IMR-90 (cell line): ENCODE measurements at regions not wholly inside any gene's neighbourhood (a gene's known extent, or its start where the extent isn't known, plus 50 kb on each side); places are given as distances from the start of the nearest gene placed in this dataset.
"Not testable (repeated sequence)": the region's sequence is repeated elsewhere in the genome, so short reads cannot be mapped to it uniquely, and the experiment has no call there.

ENCODE experiments used
- ATAC-seq: fragments of 200-7000 bp; cut with Tn5 transposase; 2 replicates; pipeline ENCODE4 v1.9.1; 2020; ENCODE audit warnings: low read depth, mild to moderate bottlenecking, moderate library complexity
- BruUV-seq: library from RNA; stranded (reverse); fragments of 400-500 nt; replicated peaks from 2 replicates; lab custom pipeline; 2021; lab: Mats Ljungman, UMichigan
- CTCF ChIA-PET: fragments of 300-600 bp; formaldehyde crosslinking; extraction: SDS; loops from one replicate; lab custom pipeline; 2021; ENCODE audit warnings: antibody characterized with exemption; lab: Yijun Ruan, JAX
- POLR2A ChIA-PET: fragments of 300-600 bp; sonication (Branson Sonifier 250); formaldehyde crosslinking; loops from one replicate; lab custom pipeline; 2022; ENCODE audit warnings: antibody characterized with exemption; ENCODE audit not compliant: unreplicated experiment; lab: Charles Lee
- DNase-seq: peaks from one replicate; pipeline ENCODE4 v3.0.0; 2013
- H2AFZ ChIP-seq: replicated peaks from 2 replicates; pipeline ENCODE3; 2013; ENCODE audit warnings: low read length, mild to moderate bottlenecking; ENCODE audit not compliant: poor library complexity
- H2AK5ac ChIP-seq: 2 replicates; pipeline ENCODE4 v1.6.1; 2013; ENCODE audit warnings: low read depth, low read length, inconsistent platforms
- H2AK9ac ChIP-seq: replicated peaks from 2 replicates; pipeline ENCODE3; 2013; ENCODE audit warnings: mild to moderate bottlenecking, low read depth, low read length, moderate library complexity; ENCODE audit not compliant: poor library complexity
- H2BK120ac ChIP-seq: 2 replicates; pipeline ENCODE4 v1.6.1; 2013; ENCODE audit warnings: low read depth, low read length, inconsistent platforms
- H2BK15ac ChIP-seq: 3 replicates; pipeline ENCODE4 v1.6.1; 2013; ENCODE audit warnings: low read depth, low read length, inconsistent platforms
- H2BK20ac ChIP-seq: 2 replicates; pipeline ENCODE4 v1.6.1; 2013; ENCODE audit warnings: low read depth, mild to moderate bottlenecking, inconsistent platforms, low read length, moderate library complexity
- H2BK5ac ChIP-seq: 2 replicates; pipeline ENCODE4 v1.6.1; 2013; ENCODE audit warnings: mild to moderate bottlenecking, low read depth, low read length, inconsistent platforms; ENCODE audit not compliant: poor library complexity, severe bottlenecking
- H3K14ac ChIP-seq: replicated peaks from 2 replicates; pipeline ENCODE4 v1.6.1; 2013; ENCODE audit warnings: low read depth, low read length, inconsistent platforms
- H3K18ac ChIP-seq: 2 replicates; pipeline ENCODE4 v1.6.1; 2013; ENCODE audit warnings: low read depth, low read length, control low read depth
- H3K23ac ChIP-seq: 2 replicates; pipeline ENCODE4 v1.6.1; 2013; ENCODE audit warnings: low read depth, low read length, inconsistent platforms
- H3K27ac ChIP-seq: 2 replicates; pipeline ENCODE4 v1.5.1; 2013; ENCODE audit warnings: mild to moderate bottlenecking, control low read depth, low read length; ENCODE audit not compliant: insufficient read depth
- H3K27me3 ChIP-seq: 2 replicates; pipeline ENCODE4 v1.6.1; 2013; ENCODE audit warnings: low read length; ENCODE audit not compliant: control insufficient read depth, insufficient read depth
- H3K36me3 ChIP-seq: 2 replicates; pipeline ENCODE4 v1.6.1; 2013; ENCODE audit warnings: low read length, mixed read lengths; ENCODE audit not compliant: control insufficient read depth, insufficient read depth
- H3K4ac ChIP-seq: 2 replicates; pipeline ENCODE4 v1.6.1; 2013; ENCODE audit warnings: low read depth, low read length, inconsistent platforms
- H3K4me1 ChIP-seq: 2 replicates; pipeline ENCODE4 v1.6.1; 2013; ENCODE audit warnings: low read length, mixed read lengths; ENCODE audit not compliant: control insufficient read depth, insufficient read depth
- H3K4me2 ChIP-seq: 2 replicates; pipeline ENCODE4 v1.6.1; 2013; ENCODE audit warnings: low read depth, mild to moderate bottlenecking, control low read depth, low read length, moderate library complexity
- H3K4me3 ChIP-seq: 2 replicates; pipeline ENCODE4 v1.5.1; 2013; ENCODE audit warnings: low read depth, mild to moderate bottlenecking, control low read depth, low read length, moderate library complexity; ENCODE audit not compliant: insufficient read depth
- H3K56ac ChIP-seq: 2 replicates; pipeline ENCODE4 v1.6.1; 2013; ENCODE audit warnings: low read length, inconsistent platforms; ENCODE audit not compliant: insufficient read depth; ENCODE audit errors: extremely low read depth
- H3K79me1 ChIP-seq, 2 experiments: 2 replicates each; pipeline ENCODE4 v1.6.1; 2013; ENCODE audit warnings: low read length in 2 of 2, inconsistent platforms in 1 of 2, low read depth in 1 of 2
- H3K9ac ChIP-seq: 2 replicates; pipeline ENCODE4 v1.6.1; 2013; ENCODE audit warnings: low read depth, low read length, control low read depth
- H3K9me1 ChIP-seq: 2 replicates; pipeline ENCODE4 v1.6.1; 2013; ENCODE audit warnings: low read length, inconsistent platforms; ENCODE audit not compliant: insufficient read depth
- H3K9me3 ChIP-seq: 2 replicates; pipeline ENCODE4 v1.6.1; 2013; ENCODE audit warnings: low read length; ENCODE audit not compliant: control insufficient read depth, insufficient read depth
- H4K20me1 ChIP-seq: 2 replicates; pipeline ENCODE4 v1.6.1; 2013; ENCODE audit warnings: low read length, inconsistent platforms; ENCODE audit not compliant: insufficient read depth
- H4K5ac ChIP-seq: 2 replicates; pipeline ENCODE4 v1.6.1; 2013; ENCODE audit warnings: mild to moderate bottlenecking, low read depth, low read length, control low read depth
- H4K8ac ChIP-seq, 2 experiments: 2 replicates each; pipeline ENCODE4 v1.6.1; 2013; ENCODE audit warnings: low read depth in 2 of 2, low read length in 2 of 2, control low read depth in 1 of 2, inconsistent platforms in 1 of 2
- H4K91ac ChIP-seq: 2 replicates; pipeline ENCODE4 v1.6.1; 2013; ENCODE audit warnings: low read depth, low read length, inconsistent platforms; ENCODE audit not compliant: insufficient read depth
- CEBPB ChIP-seq: IDR thresholded peaks from 2 replicates; pipeline ENCODE4 v1.6.1; 2012; ENCODE audit warnings: low read depth, low read length, improper control_type of control experiment
- POLR2A ChIP-seq: IDR thresholded peaks from 2 replicates; pipeline ENCODE4 v1.6.1; 2012; ENCODE audit warnings: mild to moderate bottlenecking, low read depth, low read length
- WGBS, 2 experiments: methylation state at CpG; one replicate each; pipeline versions ENCODE4 v1.1.5 to v1.1.7; 2013; ENCODE audit warnings: missing lambda C conversion rate in 2 of 2; ENCODE audit not compliant: insufficient read length in 1 of 2; ENCODE audit errors: extremely low coverage in 2 of 2; 5-methylcytosine and 5-hydroxymethylcytosine counted together
- dilution Hi-C: fragments of 300-500 bp; cut with HindIII; formaldehyde crosslinking; loops from one replicate; pipeline ENCODE4 v1.14.3; 2018; ENCODE audit warnings: low sequenced_read_pairs; ENCODE audit not compliant: unreplicated experiment
- in situ Hi-C: fragments of 300-500 bp; cut with MboI; formaldehyde crosslinking; loops from 3 replicates; pipeline ENCODE4 v1.14.3; 2019; ENCODE audit warnings: low sequenced_read_pairs, inconsistent platforms, mixed read lengths
- intact Hi-C: fragments of 100-400 bp; cut with micrococcal nuclease; formaldehyde crosslinking; loops from 2 replicates; pipeline ENCODE4 v1.10.0; 2022
- TF ChIP-seq, protein P1 (sequence below): fragments of 150-350 bp; IDR thresholded peaks from 2 replicates; pipeline ENCODE4 v1.6.1; 2017; ENCODE audit warnings: mild to moderate bottlenecking, antibody characterized with exemption, low read length, low read depth

GRCh38 chr1:108320849-108321248, 77.0 kb upstream of the NBPF4 start:
- no TSS peak for BruUV-seq
- no peaks in the 10 kb centered on the region for H3K36me3 ChIP-seq
- no peaks in the 10 kb centered on the region for H3K79me1 ChIP-seq
- H2BK15ac ChIP-seq = no peak overlapping the region
- H3K27me3 ChIP-seq = no peaks in the 10 kb centered on the region
- ChIA-PET CTCF (no interaction called here), POLR2A (no interaction called here)
- H4K5ac ChIP-seq = no peak overlapping the region
- H4K8ac ChIP-seq = no peak overlapping the region
- H3K9ac ChIP-seq = no peak overlapping the region
- no peak overlapping the region for H3K4me3 ChIP-seq
- no peak overlapping the region for H3K4me2 ChIP-seq
- no peaks in the 10 kb centered on the region for H3K9me3 ChIP-seq
- TF ChIP-seq CEBPB (peak; percentile 65), POLR2A (no peak)
- TF ChIP-seq, protein P1, sequence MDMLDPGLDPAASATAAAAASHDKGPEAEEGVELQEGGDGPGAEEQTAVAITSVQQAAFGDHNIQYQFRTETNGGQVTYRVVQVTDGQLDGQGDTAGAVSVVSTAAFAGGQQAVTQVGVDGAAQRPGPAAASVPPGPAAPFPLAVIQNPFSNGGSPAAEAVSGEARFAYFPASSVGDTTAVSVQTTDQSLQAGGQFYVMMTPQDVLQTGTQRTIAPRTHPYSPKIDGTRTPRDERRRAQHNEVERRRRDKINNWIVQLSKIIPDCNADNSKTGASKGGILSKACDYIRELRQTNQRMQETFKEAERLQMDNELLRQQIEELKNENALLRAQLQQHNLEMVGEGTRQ = no peak
- H2BK120ac ChIP-seq = no peak overlapping the region
- in situ Hi-C loops (no loop called here), dilution Hi-C loops (no loop called here), intact Hi-C loops (no loop called here)
- H3K4ac ChIP-seq = no peak overlapping the region
- no peak overlapping the region for H2AK5ac ChIP-seq
- no peak overlapping the region for H4K91ac ChIP-seq
- no peak overlapping the region for H3K23ac ChIP-seq
- no peaks in the 10 kb centered on the region for H4K20me1 ChIP-seq
- H2AK9ac ChIP-seq = no peak overlapping the region
- H3K18ac ChIP-seq = no peak overlapping the region
- H2BK20ac ChIP-seq = no peak overlapping the region
- no peak overlapping the region for H2AFZ ChIP-seq
- H3K27ac ChIP-seq = no peak overlapping the region
- no peak overlapping the region for H2BK5ac ChIP-seq
- no peak overlapping the region for H3K14ac ChIP-seq
- H3K56ac ChIP-seq = no peak overlapping the region
- WGBS, 2 experiments = no CpG with 5 or more reads among the region's 1 CpG
- H3K4me1 ChIP-seq = no peaks in the 10 kb centered on the region
- ATAC-seq (no peak), DNase-seq (no peak)
- H3K9me1 ChIP-seq = no peaks in the 10 kb centered on the region

- H3K56ac ChIP-seq, H2AK5ac ChIP-seq, DNase-seq, H3K9ac ChIP-seq, H2BK120ac ChIP-seq, H3K27me3 ChIP-seq, H3K9me1 ChIP-seq, H2AK9ac ChIP-seq, dilution Hi-C loops, H4K20me1 ChIP-seq, H3K4me2 ChIP-seq, in situ Hi-C loops, H3K23ac ChIP-seq, H2BK15ac ChIP-seq, ATAC-seq, POLR2A ChIA-PET, H3K27ac ChIP-seq, H2BK5ac ChIP-seq, H3K14ac ChIP-seq, H4K91ac ChIP-seq, H3K9me3 ChIP-seq, H3K4me1 ChIP-seq, H4K8ac ChIP-seq, H2AFZ ChIP-seq, H3K79me1 ChIP-seq, H4K5ac ChIP-seq, H3K36me3 ChIP-seq, H3K4me3 ChIP-seq, H3K18ac ChIP-seq, H3K4ac ChIP-seq, BruUV-seq, CTCF ChIA-PET, intact Hi-C loops, H2BK20ac ChIP-seq: not testable (repeated sequence)
- no CpG with 5 or more reads among the region's 2 CpGs for WGBS, 2 experiments
These were observed 81.5 kb upstream of the NBPF4 start for GRCh38 chr1:108325338-108325737.
